Gastroesophageal sphincter (tissue), 4 donors: ENCODE measurements at regions not wholly inside any gene's neighbourhood (a gene's known extent, or its start where the extent isn't known, plus 50 kb on each side); places are given as distances from the start of the nearest gene placed in this dataset.
A peak's percentile ranks its signal among the peaks of the same experiment; 100 is the strongest.

Experiments
- ATAC-seq: fragments of 150-250 bp; one replicate; pipeline ENCODE4 v1.9.1; 2016; ENCODE audit warnings: mild to moderate bottlenecking, moderate library complexity
- H3K27ac ChIP-seq, 4 donors: fragments of 200-600 bp; sonication (generic) in 3 of 4; 1 replicate in 3 of 4; 2 replicates in 1 of 4; pipeline ENCODE4 v1.5.1; 2016 to 2019
- H3K27me3 ChIP-seq: fragments of 200-600 bp; sonication (generic); one replicate; pipeline ENCODE4 v1.5.1; 2019
- H3K36me3 ChIP-seq, 2 donors: fragments of 200-600 bp; sonication (generic); one replicate each; pipeline ENCODE4 v1.5.1; 2019; ENCODE audit warnings: control low read depth in 1 of 2
- H3K4me1 ChIP-seq, 3 donors: fragments of 200-600 bp; sonication (generic); 1 replicate in 2 of 3; 2 replicates in 1 of 3; pipeline ENCODE4 v1.5.1; 2016 to 2019; ENCODE audit warnings: control low read depth in 2 of 3
- H3K4me3 ChIP-seq, 2 donors: fragments of 200-600 bp; sonication (generic); one replicate each; pipeline ENCODE4 v1.5.1; 2019; ENCODE audit warnings: mild to moderate bottlenecking in 1 of 2, moderate library complexity in 1 of 2
- H3K9me3 ChIP-seq, 3 donors: fragments of 200-600 bp; sonication (generic); one replicate each; pipeline ENCODE4 v1.5.1; 2017 to 2019; ENCODE audit warnings: control low read depth in 2 of 3
- EP300 ChIP-seq: sonication (generic); formaldehyde crosslinking; IDR thresholded peaks from one replicate; pipeline ENCODE4 v1.6.1; 2017; ENCODE audit warnings: antibody characterized with exemption, mild to moderate bottlenecking
- POLR2A ChIP-seq, 2 donors: fragments of 450-650 bp; IDR thresholded peaks; one replicate each; pipeline ENCODE4 v1.6.1; 2017; ENCODE audit warnings: antibody characterized with exemption in 2 of 2, mild to moderate bottlenecking in 2 of 2, moderate library complexity in 1 of 2
- POLR2AphosphoS5 ChIP-seq: sonication (generic); formaldehyde crosslinking; IDR thresholded peaks from one replicate; pipeline ENCODE4 v1.6.1; 2017; ENCODE audit warnings: antibody characterized with exemption
- WGBS, 2 donors: methylation state at CpG; one replicate each; pipeline ENCODE4 v1.1.5; 2018; ENCODE audit warnings: low coverage in 1 of 2; 5-methylcytosine and 5-hydroxymethylcytosine counted together
- TF ChIP-seq, protein P1 (sequence below), 4 experiments: fragments of 200-600 bp in 2 of 4; fragments of 450-650 bp in 2 of 4; sonication (generic) in 1 of 4; IDR thresholded peaks; one replicate each; pipeline ENCODE4 v1.5.1; 2017 to 2019; ENCODE audit warnings: antibody characterized with exemption in 4 of 4, mild to moderate bottlenecking in 2 of 4, moderate library complexity in 2 of 4

- ATAC-seq: no peak
- no peaks in the 10 kb centered on the region for H3K27me3 ChIP-seq
- no peaks in the 10 kb centered on the region for H3K9me3 ChIP-seq
- no peaks in the 10 kb centered on the region for H3K4me1 ChIP-seq
- no peaks in the 10 kb centered on the region for H3K36me3 ChIP-seq
- H3K27ac ChIP-seq: no peak overlapping the region
- WGBS, 2 donors: 93 to 100% methylated on average over 2 to 7 of the region's 7 CpGs
- no peak for TF ChIP-seq POLR2A (IDR thresholded peaks at IDR 0.05)
- no peak overlapping the region for H3K4me3 ChIP-seq
Measured at GRCh38 chr18:62449490-62450104, 73.2 kb upstream of the ZCCHC2 start.

GRCh38 chr18:62450175-62450545, 72.7 kb upstream of the ZCCHC2 start:
- no peaks in the 10 kb centered on the region for H3K36me3 ChIP-seq
- H3K9me3 ChIP-seq: no peaks in the 10 kb centered on the region
- WGBS, 2 donors: 83 to 87% methylated on average over 3 to 5 of the region's 5 CpGs
- H3K27ac ChIP-seq: no peak overlapping the region
- TF ChIP-seq POLR2A (IDR thresholded peaks at IDR 0.05) (no peak), POLR2AphosphoS5 (no peak)
- no peak for ATAC-seq
- H3K4me1 ChIP-seq: no peaks in the 10 kb centered on the region
- no peaks in the 10 kb centered on the region for H3K27me3 ChIP-seq
- no peak overlapping the region for H3K4me3 ChIP-seq

GRCh38 chr18:62450546-62451410, 72.0 kb upstream of the ZCCHC2 start:
- TF ChIP-seq POLR2A (IDR thresholded peaks at IDR 0.05) (no peak), POLR2AphosphoS5 (peak; percentile 32)
- WGBS, 2 donors: 35 to 44% methylated on average over 6 to 8 of the region's 15 CpGs
- H3K4me3 ChIP-seq: no peak overlapping the region
- H3K9me3 ChIP-seq: no peaks in the 10 kb centered on the region
- no peaks in the 10 kb centered on the region for H3K27me3 ChIP-seq
- H3K4me1 ChIP-seq: no peaks in the 10 kb centered on the region
- no peaks in the 10 kb centered on the region for H3K36me3 ChIP-seq
- ATAC-seq: peak; percentile 75
- H3K27ac ChIP-seq: peak overlapping the region in 2 of 4 donors; percentile 10 to 35

DNA sequence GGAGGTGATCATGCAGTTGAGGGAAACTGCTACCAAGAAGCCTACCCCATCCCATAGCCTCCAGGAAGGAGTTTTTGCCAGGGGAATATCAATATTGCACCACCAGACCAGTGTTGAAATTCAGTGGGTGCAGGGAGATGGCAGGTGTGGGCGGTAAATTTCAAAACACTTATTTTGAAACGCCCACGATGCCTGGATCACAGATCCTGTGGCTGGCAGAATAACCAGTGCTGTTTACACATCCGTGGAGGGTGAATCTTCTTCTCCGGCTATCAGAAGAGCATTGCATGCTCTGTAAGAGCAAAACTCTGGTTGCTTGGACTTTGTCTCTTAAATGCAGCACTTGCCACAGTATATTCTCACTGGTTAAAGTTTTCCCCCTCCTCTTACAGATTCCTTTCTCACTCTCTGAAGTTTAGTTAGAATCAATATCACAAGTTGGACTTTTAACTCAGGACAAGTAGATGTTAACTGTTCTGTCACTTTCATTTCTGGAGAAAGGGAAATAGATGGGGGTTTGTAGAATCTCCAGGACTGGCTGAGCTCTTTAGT, 70.5 kb upstream of the ZCCHC2 start:
- H3K27ac ChIP-seq: no peak overlapping the region
- TF ChIP-seq POLR2AphosphoS5 (no peak), POLR2A (IDR thresholded peaks at IDR 0.05) (no peak), EP300 (no peak)
- TF ChIP-seq, protein P1, sequence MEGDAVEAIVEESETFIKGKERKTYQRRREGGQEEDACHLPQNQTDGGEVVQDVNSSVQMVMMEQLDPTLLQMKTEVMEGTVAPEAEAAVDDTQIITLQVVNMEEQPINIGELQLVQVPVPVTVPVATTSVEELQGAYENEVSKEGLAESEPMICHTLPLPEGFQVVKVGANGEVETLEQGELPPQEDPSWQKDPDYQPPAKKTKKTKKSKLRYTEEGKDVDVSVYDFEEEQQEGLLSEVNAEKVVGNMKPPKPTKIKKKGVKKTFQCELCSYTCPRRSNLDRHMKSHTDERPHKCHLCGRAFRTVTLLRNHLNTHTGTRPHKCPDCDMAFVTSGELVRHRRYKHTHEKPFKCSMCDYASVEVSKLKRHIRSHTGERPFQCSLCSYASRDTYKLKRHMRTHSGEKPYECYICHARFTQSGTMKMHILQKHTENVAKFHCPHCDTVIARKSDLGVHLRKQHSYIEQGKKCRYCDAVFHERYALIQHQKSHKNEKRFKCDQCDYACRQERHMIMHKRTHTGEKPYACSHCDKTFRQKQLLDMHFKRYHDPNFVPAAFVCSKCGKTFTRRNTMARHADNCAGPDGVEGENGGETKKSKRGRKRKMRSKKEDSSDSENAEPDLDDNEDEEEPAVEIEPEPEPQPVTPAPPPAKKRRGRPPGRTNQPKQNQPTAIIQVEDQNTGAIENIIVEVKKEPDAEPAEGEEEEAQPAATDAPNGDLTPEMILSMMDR (IDR thresholded peaks at IDR 0.05): no peak
- H3K36me3 ChIP-seq: no peaks in the 10 kb centered on the region
- no peaks in the 10 kb centered on the region for H3K9me3 ChIP-seq
- 57 to 76% methylated on average over 3 to 5 of the region's 5 CpGs for WGBS, 2 donors
- H3K27me3 ChIP-seq: no peaks in the 10 kb centered on the region
- no peaks in the 10 kb centered on the region for H3K4me1 ChIP-seq
- H3K4me3 ChIP-seq: no peak overlapping the region
- no peak for ATAC-seq

DNA sequence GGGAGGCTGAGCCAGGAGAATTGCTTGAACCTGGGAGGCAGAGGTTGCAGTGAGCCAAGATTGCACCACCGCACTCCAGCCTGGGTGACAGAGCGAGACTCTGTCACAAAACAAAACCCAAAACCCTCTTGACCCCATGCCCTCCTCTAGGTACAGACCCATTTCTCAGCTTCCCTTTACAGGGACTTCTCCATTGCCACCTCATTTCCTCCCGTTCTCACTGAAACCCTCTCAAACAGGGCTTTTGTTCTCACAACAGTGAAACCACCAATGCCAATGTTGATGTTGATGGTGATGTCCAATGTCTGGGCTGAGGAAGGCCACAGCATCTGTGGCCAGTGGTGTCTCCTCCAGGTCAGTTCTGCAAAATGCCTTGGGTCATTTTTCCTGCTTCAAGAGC, 69.0 kb upstream of the ZCCHC2 start:
- no peak for TF ChIP-seq POLR2AphosphoS5
- no peak for TF ChIP-seq POLR2A (IDR thresholded peaks at IDR 0.05)
- TF ChIP-seq, protein P1 (IDR thresholded peaks at IDR 0.05): no peak
- TF ChIP-seq EP300: no peak
- no peaks in the 10 kb centered on the region for H3K36me3 ChIP-seq
- no peak overlapping the region for H3K27ac ChIP-seq
- H3K4me1 ChIP-seq: no peaks in the 10 kb centered on the region
- no peaks in the 10 kb centered on the region for H3K27me3 ChIP-seq
- no peaks in the 10 kb centered on the region for H3K9me3 ChIP-seq
- WGBS, 2 donors: 100% methylated on average over 1 of the region's 3 CpGs; no CpG with 5 or more reads in 1 of the 2 donors
- H3K4me3 ChIP-seq: no peak overlapping the region
- ATAC-seq: no peak

- TF ChIP-seq POLR2A (IDR thresholded peaks at IDR 0.05) (no peak), POLR2AphosphoS5 (no peak), EP300 (no peak)
- TF ChIP-seq, protein P1 (IDR thresholded peaks at IDR 0.05): no peak
- H3K27me3 ChIP-seq: no peaks in the 10 kb centered on the region
- no peaks in the 10 kb centered on the region for H3K9me3 ChIP-seq
- no peak for ATAC-seq
- H3K27ac ChIP-seq: no peak overlapping the region
- no peaks in the 10 kb centered on the region for H3K36me3 ChIP-seq
- H3K4me1 ChIP-seq: no peaks in the 10 kb centered on the region
- H3K4me3 ChIP-seq: no peak overlapping the region
- 71 to 80% methylated on average over 1 to 3 of the region's 5 CpGs for WGBS, 2 donors
Measured at GRCh38 chr18:62454527-62454926, 68.3 kb upstream of the ZCCHC2 start.
